ENCODE measurements at regions not wholly inside any gene's neighbourhood (a gene's known extent, or its start where the extent isn't known, plus 50 kb on each side); places are given as distances from the start of the nearest gene placed in this dataset.

GRCh38 chr12:81987371-81987770 lies 228.2 kb upstream of the PPFIA2 start:
- TF ChIP-seq, protein P1, sequence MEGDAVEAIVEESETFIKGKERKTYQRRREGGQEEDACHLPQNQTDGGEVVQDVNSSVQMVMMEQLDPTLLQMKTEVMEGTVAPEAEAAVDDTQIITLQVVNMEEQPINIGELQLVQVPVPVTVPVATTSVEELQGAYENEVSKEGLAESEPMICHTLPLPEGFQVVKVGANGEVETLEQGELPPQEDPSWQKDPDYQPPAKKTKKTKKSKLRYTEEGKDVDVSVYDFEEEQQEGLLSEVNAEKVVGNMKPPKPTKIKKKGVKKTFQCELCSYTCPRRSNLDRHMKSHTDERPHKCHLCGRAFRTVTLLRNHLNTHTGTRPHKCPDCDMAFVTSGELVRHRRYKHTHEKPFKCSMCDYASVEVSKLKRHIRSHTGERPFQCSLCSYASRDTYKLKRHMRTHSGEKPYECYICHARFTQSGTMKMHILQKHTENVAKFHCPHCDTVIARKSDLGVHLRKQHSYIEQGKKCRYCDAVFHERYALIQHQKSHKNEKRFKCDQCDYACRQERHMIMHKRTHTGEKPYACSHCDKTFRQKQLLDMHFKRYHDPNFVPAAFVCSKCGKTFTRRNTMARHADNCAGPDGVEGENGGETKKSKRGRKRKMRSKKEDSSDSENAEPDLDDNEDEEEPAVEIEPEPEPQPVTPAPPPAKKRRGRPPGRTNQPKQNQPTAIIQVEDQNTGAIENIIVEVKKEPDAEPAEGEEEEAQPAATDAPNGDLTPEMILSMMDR (IDR thresholded peaks at IDR 0.05) = no peak
- TF ChIP-seq ZFX (IDR thresholded peaks at IDR 0.05; ENCODE audit: borderline replicate concordance) = no peak

Measured in 22Rv1 (cell line).